Nephron progenitor cell (in vitro differentiated cells): ENCODE measurements at regions not wholly inside any gene's neighbourhood (a gene's known extent, or its start where the extent isn't known, plus 50 kb on each side); places are given as distances from the start of the nearest gene placed in this dataset.

Experiments used
- DNase-seq: peaks from one replicate; pipeline ENCODE4 v3.0.0; 2021
- H3K27ac Mint-ChIP-seq: 2 replicates; pipeline ENCODE4 v1.8.0; 2021; ENCODE audit warnings: mild to moderate bottlenecking, moderate library complexity, mixed read lengths
- H3K27me3 Mint-ChIP-seq: 2 replicates; pipeline ENCODE4 v1.8.0; 2021; ENCODE audit warnings: mild to moderate bottlenecking, low read depth, mixed read lengths; ENCODE audit not compliant: poor library complexity
- H3K36me3 Mint-ChIP-seq: 2 replicates; pipeline ENCODE4 v1.8.0; 2021; ENCODE audit warnings: low read depth, mixed read lengths
- H3K4me1 Mint-ChIP-seq: 2 replicates; pipeline ENCODE4 v1.8.0; 2021; ENCODE audit warnings: mixed read lengths
- H3K4me3 Mint-ChIP-seq: 2 replicates; pipeline ENCODE4 v1.8.0; 2021; ENCODE audit warnings: mild to moderate bottlenecking, moderate library complexity, mixed read lengths
- H3K9me3 Mint-ChIP-seq: 2 replicates; pipeline ENCODE4 v1.8.0; 2021; ENCODE audit warnings: mild to moderate bottlenecking, moderate library complexity, mixed read lengths
- CTCF ChIP-seq: fragments of 200-600 bp; sonication (generic); IDR thresholded peaks from 2 replicates; pipeline ENCODE4 v1.5.0; 2021; ENCODE audit warnings: antibody characterized with exemption

- TF ChIP-seq CTCF: no peak
- peaks cover 11% of the 10 kb centered on the region for H3K27me3 Mint-ChIP-seq
These were observed 173.6 kb upstream of the CXCL12 start for GRCh38 chr10:44558521-44558920.

GRCh38 chr10:44564361-44564760 lies 179.5 kb upstream of the CXCL12 start:
- Mint-ChIP-seq H3K27ac (no peak overlapping the region), H3K4me1 (peaks cover 10% of the 10 kb centered on the region), H3K36me3 (no peaks in the 10 kb centered on the region), H3K27me3 (peaks cover 14% of the 10 kb centered on the region), H3K4me3 (no peak overlapping the region), H3K9me3 (no peaks in the 10 kb centered on the region)
- TF ChIP-seq CTCF: no peak
- DNase-seq: no peak

More at GRCh38 chr10:44558521-44558920, 173.6 kb upstream of the CXCL12 start:
- no peaks in the 10 kb centered on the region for H3K9me3 Mint-ChIP-seq
- no peak overlapping the region for H3K4me3 Mint-ChIP-seq
- no peak for DNase-seq
- H3K27ac Mint-ChIP-seq: no peak overlapping the region
- peaks cover 3% of the 10 kb centered on the region for H3K4me1 Mint-ChIP-seq
- H3K36me3 Mint-ChIP-seq: no peaks in the 10 kb centered on the region

GRCh38 chr10:44564790-44565189 lies 179.9 kb upstream of the CXCL12 start:
- no peaks in the 10 kb centered on the region for H3K36me3 Mint-ChIP-seq
- no peak for TF ChIP-seq CTCF
- H3K9me3 Mint-ChIP-seq: no peaks in the 10 kb centered on the region
- H3K4me3 Mint-ChIP-seq: no peak overlapping the region
- H3K27me3 Mint-ChIP-seq: peaks cover 16% of the 10 kb centered on the region
- peaks cover 12% of the 10 kb centered on the region for H3K4me1 Mint-ChIP-seq
- no peak for DNase-seq
- H3K27ac Mint-ChIP-seq: no peak overlapping the region

- Mint-ChIP-seq H3K27ac (no peak overlapping the region), H3K36me3 (no peaks in the 10 kb centered on the region), H3K27me3 (peaks cover 11% of the 10 kb centered on the region), H3K4me1 (peaks cover 12% of the 10 kb centered on the region), H3K4me3 (no peak overlapping the region), H3K9me3 (no peaks in the 10 kb centered on the region)
- no peak for DNase-seq
- no peak for TF ChIP-seq CTCF
These were observed 181.9 kb upstream of the CXCL12 start for GRCh38 chr10:44566786-44567185.

GRCh38 chr10:44567471-44567870 lies 182.6 kb upstream of the CXCL12 start:
- H3K27me3 Mint-ChIP-seq: peaks cover 11% of the 10 kb centered on the region
- no peaks in the 10 kb centered on the region for H3K9me3 Mint-ChIP-seq
- TF ChIP-seq CTCF: no peak

GRCh38 chr10:44569193-44570091 lies 184.5 kb upstream of the CXCL12 start:
- Mint-ChIP-seq H3K27me3 (peaks cover 24% of the 10 kb centered on the region), H3K27ac (no peak overlapping the region), H3K9me3 (no peaks in the 10 kb centered on the region), H3K36me3 (no peaks in the 10 kb centered on the region), H3K4me1 (peaks cover 12% of the 10 kb centered on the region), H3K4me3 (no peak overlapping the region)
- no peak for DNase-seq
- TF ChIP-seq CTCF: no peak

More at GRCh38 chr10:44567471-44567870, 182.6 kb upstream of the CXCL12 start:
- H3K4me1 Mint-ChIP-seq: peaks cover 12% of the 10 kb centered on the region
- H3K27ac Mint-ChIP-seq: no peak overlapping the region
- no peak for DNase-seq
- H3K36me3 Mint-ChIP-seq: no peaks in the 10 kb centered on the region
- no peak overlapping the region for H3K4me3 Mint-ChIP-seq
